A549 (cell line): ENCODE measurements at regions not wholly inside any gene's neighbourhood (a gene's known extent, or its start where the extent isn't known, plus 50 kb on each side); places are given as distances from the start of the nearest gene placed in this dataset.

Experiments used
- ATAC-seq, 2 experiments: fragments of 200-7000 bp in 1 of 2; fragments of >200 bp in 1 of 2; cut with Nextera tagmentation in 1 of 2; cut with Tn5 transposase in 1 of 2; 3 replicates each; pipeline versions ENCODE4 v1.8.0 to v1.9.1; 2018 to 2020; ENCODE audit warnings: mild to moderate bottlenecking in 1 of 2, moderate library complexity in 1 of 2
- CTCF ChIA-PET: fragments of 300-600 bp; sonication (Branson Sonifier 250); formaldehyde crosslinking; extraction: SDS; loops from one replicate; lab custom pipeline; 2021; ENCODE audit warnings: antibody characterized with exemption, inconsistent platforms; lab: Yijun Ruan, JAX
- POLR2A ChIA-PET: fragments of 350-600 bp; formaldehyde crosslinking; extraction: SDS; loops from one replicate; lab custom pipeline; 2021; ENCODE audit warnings: antibody characterized with exemption, inconsistent platforms; lab: Yijun Ruan, JAX
- DNase-seq, 2 experiments: peaks; one replicate each; pipeline versions ENCODE4 v3.0.0 to v3.0.0-alpha.2; 2011 to 2016; ENCODE audit warnings: low read depth in 1 of 2, low spot score in 1 of 2
- FAIRE-seq: peaks from 2 replicates; lab custom pipeline; 2011; peaks lifted over from hg19 to GRCh38; lab: Jason Lieb, UNC
- H3K27ac ChIP-seq, 2 experiments: fragments of >200 bp; sonication (Bioruptor Twin); formaldehyde crosslinking; 3 replicates each; pipeline ENCODE4 v1.5.1; 2016 to 2017
- H3K4me1 ChIP-seq: fragments of >200 bp; sonication (Bioruptor Twin); formaldehyde crosslinking; 3 replicates; pipeline ENCODE4 v1.6.1; 2016
- H3K4me2 ChIP-seq: fragments of >200 bp; sonication (Bioruptor Twin); formaldehyde crosslinking; 3 replicates; pipeline ENCODE4 v1.6.1; 2016
- H3K4me3 ChIP-seq: fragments of >200 bp; sonication (Bioruptor Twin); formaldehyde crosslinking; 3 replicates; pipeline ENCODE4 v1.5.1; 2016
- H3K9me3 ChIP-seq: fragments of >200 bp; sonication (Bioruptor Twin); formaldehyde crosslinking; 3 replicates; pipeline ENCODE4 v1.6.1; 2016
- BCL3 ChIP-seq: fragments of >200 bp; sonication (Bioruptor Twin); formaldehyde crosslinking; IDR thresholded peaks from 3 replicates; pipeline ENCODE4 v1.6.1; 2016
- CBX2 ChIP-seq: fragments of 200-600 bp; sonication (generic); IDR thresholded peaks from 2 replicates; pipeline ENCODE4 v1.6.1; 2016; ENCODE audit warnings: low read depth, mild to moderate bottlenecking, borderline replicate concordance
- EHF ChIP-seq: fragments of 250-450 bp; sonication (Bioruptor Pico); IDR thresholded peaks from 2 replicates; pipeline ENCODE4 v1.5.0; 2020; ENCODE audit warnings: mild to moderate bottlenecking
- ELK1 ChIP-seq: fragments of 150-350 bp; IDR thresholded peaks from 2 replicates; pipeline ENCODE4 v1.6.1; 2014; ENCODE audit warnings: low read depth, mild to moderate bottlenecking, low read length
- EP300 ChIP-seq, 2 experiments: fragments of >200 bp; sonication (Bioruptor Twin); formaldehyde crosslinking; IDR thresholded peaks; 2 replicates in 1 of 2; 3 replicates in 1 of 2; pipeline ENCODE4 v1.6.1; 2016 to 2017
- FOSL2 ChIP-seq, 2 experiments: fragments of 450-650 bp in 1 of 2; fragments of >200 bp in 1 of 2; sonication (Bioruptor Twin) in 1 of 2; formaldehyde crosslinking; IDR thresholded peaks; 2 replicates each; pipeline versions ENCODE4 v1.5.0 to v1.6.1; 2016 to 2020; ENCODE audit warnings: mild to moderate bottlenecking in 1 of 2, moderate library complexity in 1 of 2
- HES2 ChIP-seq: fragments of >200 bp; sonication (Bioruptor Twin); formaldehyde crosslinking; IDR thresholded peaks from 2 replicates; pipeline ENCODE4 v1.6.1; 2016
- HMGXB4 ChIP-seq: fragments of 250-450 bp; sonication (Bioruptor Pico); IDR thresholded peaks from 2 replicates; pipeline ENCODE4 v1.5.0; 2021; ENCODE audit warnings: mild to moderate bottlenecking, moderate library complexity, borderline replicate concordance
- HOXA7 ChIP-seq: fragments of 250-450 bp; sonication (Bioruptor Pico); IDR thresholded peaks from 2 replicates; pipeline ENCODE4 v1.5.0; 2020; ENCODE audit warnings: mild to moderate bottlenecking, moderate library complexity
- JUN ChIP-seq, 2 experiments: fragments of >200 bp; sonication (Bioruptor Twin); formaldehyde crosslinking; IDR thresholded peaks; 2 replicates in 1 of 2; 3 replicates in 1 of 2; pipeline ENCODE4 v1.6.1; 2016 to 2017
- JUNB ChIP-seq: fragments of >200 bp; sonication (Bioruptor Twin); formaldehyde crosslinking; IDR thresholded peaks from 2 replicates; pipeline ENCODE4 v1.6.1; 2016
- MYC ChIP-seq: IDR thresholded peaks from 2 replicates; pipeline ENCODE4 v1.6.1; 2012; ENCODE audit warnings: mild to moderate bottlenecking, inconsistent platforms, low read length, improper control_type of control experiment, borderline replicate concordance
- NFE2L2 ChIP-seq: fragments of 150-350 bp; conservative IDR thresholded peaks from 2 replicates; pipeline ENCODE4 v1.6.1; 2014; ENCODE audit warnings: low read length
- NR3C1 ChIP-seq: fragments of >200 bp; sonication (Bioruptor Twin); formaldehyde crosslinking; IDR thresholded peaks from 3 replicates; pipeline ENCODE4 v1.6.1; 2017
- POLR2A ChIP-seq: IDR thresholded peaks from 2 replicates; pipeline ENCODE4 v1.6.1; 2012; ENCODE audit warnings: mild to moderate bottlenecking, low read length
- RAD21 ChIP-seq, 2 experiments: fragments of >200 bp in 1 of 2; sonication (Bioruptor Twin) in 1 of 2; formaldehyde crosslinking in 1 of 2; IDR thresholded peaks in 1 of 2; conservative IDR thresholded peaks in 1 of 2; 2 replicates in 1 of 2; 3 replicates in 1 of 2; pipeline ENCODE4 v1.6.1; 2012 to 2018; ENCODE audit warnings: inconsistent platforms in 1 of 2
- TP53 ChIP-seq: fragments of 250-450 bp; sonication (Bioruptor Pico); IDR thresholded peaks from 2 replicates; pipeline ENCODE4 v1.5.0; 2021; ENCODE audit warnings: mild to moderate bottlenecking, moderate library complexity
- USF2 ChIP-seq: fragments of 450-650 bp; IDR thresholded peaks from 2 replicates; pipeline ENCODE4 v1.6.1; 2014; ENCODE audit warnings: antibody characterized with exemption
- ZC3H11A ChIP-seq: fragments of 450-650 bp; IDR thresholded peaks from 2 replicates; pipeline ENCODE4 v1.6.1; 2014; ENCODE audit warnings: antibody characterized with exemption, mild to moderate bottlenecking
- ZFP36 ChIP-seq: fragments of 450-650 bp; IDR thresholded peaks from 2 replicates; pipeline ENCODE4 v1.6.1; 2014; ENCODE audit warnings: borderline replicate concordance; ENCODE audit not compliant: partially characterized antibody
- ZSCAN20 ChIP-seq: fragments of 250-450 bp; sonication (Bioruptor Pico); IDR thresholded peaks from 2 replicates; pipeline ENCODE4 v1.8.0; 2022; ENCODE audit warnings: mild to moderate bottlenecking, moderate library complexity
- WGBS: methylation state at CpG from one replicate; pipeline ENCODE4 v1.1.6; 2017; ENCODE audit errors: missing lambda C conversion rate; 5-methylcytosine and 5-hydroxymethylcytosine counted together

- TF ChIP-seq MYC, result no peak
- TF ChIP-seq USF2, result no peak
- no peak for TF ChIP-seq EP300 (IDR thresholded peaks at IDR 0.05)
- no peak for TF ChIP-seq JUNB
- TF ChIP-seq HMGXB4 (CRISPR knock-in tag), result no peak
These were observed 420.0 kb downstream of the METTL15 start (continued) for GRCh38 chr11:28528217-28528616.

- peak; percentile 15 to 40 for DNase-seq
- FAIRE-seq, result no peak
These were observed 418.2 kb downstream of the METTL15 start for GRCh38 chr11:28526406-28526751.

GRCh38 chr11:28525636-28526405 lies 417.6 kb downstream of the METTL15 start:
- ChIA-PET CTCF (interaction anchor here (1.3 to 1.6 kb wide), 2 partner anchors 10 to 35 kb away, joined by 4 to 5 read pairs; no protein-coding TSS in a partner anchor), POLR2A (no interaction called here)
- TF ChIP-seq CBX2, result no peak
- TF ChIP-seq ZFP36, result no peak
- no peak for TF ChIP-seq NFE2L2
- TF ChIP-seq ZSCAN20 (CRISPR knock-in tag), result no peak
- TF ChIP-seq, all 56 proteins: peak for 0
- H3K4me3 ChIP-seq, result no peak overlapping the region
- H3K9me3 ChIP-seq, result peaks cover 55% of the 10 kb centered on the region
- no peak overlapping the region for H3K27ac ChIP-seq
- no peaks in the 10 kb centered on the region for H3K4me1 ChIP-seq
- 81% methylated on average over 15 of the region's 25 CpGs for WGBS
- no peak for ATAC-seq
- no peak overlapping the region for H3K4me2 ChIP-seq
- DNase-seq, result no peak
- no peak for FAIRE-seq

More at GRCh38 chr11:28526406-28526751, 418.2 kb downstream of the METTL15 start:
- no peak overlapping the region for H3K4me2 ChIP-seq
- no peak for ATAC-seq
- 91% methylated on average over 1 of the region's 1 CpG for WGBS
- ChIA-PET POLR2A (no interaction called here), CTCF (interaction anchor here (1.3 to 1.6 kb wide), 2 partner anchors 11 to 35 kb away, joined by 4 to 5 read pairs; no protein-coding TSS in a partner anchor)
- no peak overlapping the region for H3K27ac ChIP-seq
- H3K9me3 ChIP-seq, result peaks cover 55% of the 10 kb centered on the region
- no peaks in the 10 kb centered on the region for H3K4me1 ChIP-seq
- TF ChIP-seq FOSL2 (IDR thresholded peaks at IDR 0.05) (no peak), FOSL2 (CRISPR knock-in tag; IDR thresholded peaks at IDR 0.05) (peak; percentile 88), RAD21 (conservative IDR thresholded peaks at IDR 0.05 in 1 of 2, IDR thresholded peaks at IDR 0.05 in 1 of 2) (0 out of 5 replicates have a peak, but pooled peaks of 1 of the 2 experiments have one; percentile 9), HES2 (no peak), POLR2A (no peak), NR3C1 (no peak)
- H3K4me3 ChIP-seq, result no peak overlapping the region

- Histone ChIP-seq H3K4me1 (no peaks in the 10 kb centered on the region), H3K9me3 (peaks cover 50% of the 10 kb centered on the region), H3K27ac (no peak overlapping the region), H3K4me2 (no peak overlapping the region), H3K4me3 (no peak overlapping the region)
- FAIRE-seq (peak; percentile 39), DNase-seq (no peak), ATAC-seq (no peak)
- POLR2A ChIA-PET, result no interaction called here
- WGBS, result 56% methylated on average over 1 of the region's 1 CpG
- CTCF ChIA-PET, result interaction anchor here (1.5 to 1.6 kb wide), 2 partner anchors 10 to 825 kb away, joined by 3 to 4 read pairs; no protein-coding TSS in a partner anchor
- TF ChIP-seq BCL3 (no peak), ZC3H11A (no peak), NR3C1 (no peak), HOXA7 (CRISPR knock-in tag) (no peak), JUN (IDR thresholded peaks at IDR 0.05) (no peak), CBX2 (no peak), ELK1 (no peak), TP53 (CRISPR knock-in tag) (no peak), ZSCAN20 (CRISPR knock-in tag) (no peak), HES2 (no peak), EHF (no peak)
These were observed 415.9 kb downstream of the METTL15 start for GRCh38 chr11:28524098-28524497.
